ENCODE measurements at regions not wholly inside any gene's neighbourhood (a gene's known extent, or its start where the extent isn't known, plus 50 kb on each side); places are given as distances from the start of the nearest gene placed in this dataset.

DNA sequence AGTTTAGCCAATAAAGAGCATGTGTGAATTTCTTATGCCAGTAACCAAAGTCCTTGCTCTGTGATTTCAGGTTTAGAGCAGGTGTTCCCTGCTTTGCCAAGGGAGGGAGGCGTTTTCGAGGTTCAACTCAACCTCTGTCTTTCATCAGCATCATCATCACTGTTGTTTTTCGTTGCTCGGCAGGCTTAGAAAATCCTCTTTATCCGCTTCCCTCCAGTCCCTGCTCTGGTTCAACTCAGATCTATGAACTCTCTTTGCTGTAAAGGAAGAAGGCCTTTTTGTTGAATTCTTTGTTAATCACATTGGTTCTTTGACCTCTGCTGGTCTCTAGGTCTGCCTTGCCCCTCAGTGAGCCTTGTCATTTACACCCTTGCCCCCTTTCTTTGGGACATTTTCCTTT lies 243.9 kb upstream of the RBFOX1 start:
- TF ChIP-seq, protein P1, sequence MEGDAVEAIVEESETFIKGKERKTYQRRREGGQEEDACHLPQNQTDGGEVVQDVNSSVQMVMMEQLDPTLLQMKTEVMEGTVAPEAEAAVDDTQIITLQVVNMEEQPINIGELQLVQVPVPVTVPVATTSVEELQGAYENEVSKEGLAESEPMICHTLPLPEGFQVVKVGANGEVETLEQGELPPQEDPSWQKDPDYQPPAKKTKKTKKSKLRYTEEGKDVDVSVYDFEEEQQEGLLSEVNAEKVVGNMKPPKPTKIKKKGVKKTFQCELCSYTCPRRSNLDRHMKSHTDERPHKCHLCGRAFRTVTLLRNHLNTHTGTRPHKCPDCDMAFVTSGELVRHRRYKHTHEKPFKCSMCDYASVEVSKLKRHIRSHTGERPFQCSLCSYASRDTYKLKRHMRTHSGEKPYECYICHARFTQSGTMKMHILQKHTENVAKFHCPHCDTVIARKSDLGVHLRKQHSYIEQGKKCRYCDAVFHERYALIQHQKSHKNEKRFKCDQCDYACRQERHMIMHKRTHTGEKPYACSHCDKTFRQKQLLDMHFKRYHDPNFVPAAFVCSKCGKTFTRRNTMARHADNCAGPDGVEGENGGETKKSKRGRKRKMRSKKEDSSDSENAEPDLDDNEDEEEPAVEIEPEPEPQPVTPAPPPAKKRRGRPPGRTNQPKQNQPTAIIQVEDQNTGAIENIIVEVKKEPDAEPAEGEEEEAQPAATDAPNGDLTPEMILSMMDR (conservative IDR thresholded peaks at IDR 0.05; ENCODE audit: low read depth in 2 of 2), result no peak
- TF ChIP-seq EZH2 (IDR thresholded peaks at IDR 0.05; ENCODE audit: low read depth, unreplicated experiment) (no peak), CREB1 (CRISPR knock-in tag; IDR thresholded peaks at IDR 0.05; ENCODE audit: low read depth) (no peak), EZH2phosphoT487 (IDR thresholded peaks at IDR 0.05; ENCODE audit: unreplicated experiment) (no peak), POLR2AphosphoS5 (IDR thresholded peaks at IDR 0.05; ENCODE audit: low read depth) (no peak), NANOG (IDR thresholded peaks at IDR 0.05; ENCODE audit: borderline replicate concordance) (no peak), JUNB (IDR thresholded peaks at IDR 0.05; ENCODE audit: unreplicated experiment) (no peak), STAT1 (IDR thresholded peaks at IDR 0.05; ENCODE audit: unreplicated experiment) (no peak)
- TF ChIP-seq, protein P2, sequence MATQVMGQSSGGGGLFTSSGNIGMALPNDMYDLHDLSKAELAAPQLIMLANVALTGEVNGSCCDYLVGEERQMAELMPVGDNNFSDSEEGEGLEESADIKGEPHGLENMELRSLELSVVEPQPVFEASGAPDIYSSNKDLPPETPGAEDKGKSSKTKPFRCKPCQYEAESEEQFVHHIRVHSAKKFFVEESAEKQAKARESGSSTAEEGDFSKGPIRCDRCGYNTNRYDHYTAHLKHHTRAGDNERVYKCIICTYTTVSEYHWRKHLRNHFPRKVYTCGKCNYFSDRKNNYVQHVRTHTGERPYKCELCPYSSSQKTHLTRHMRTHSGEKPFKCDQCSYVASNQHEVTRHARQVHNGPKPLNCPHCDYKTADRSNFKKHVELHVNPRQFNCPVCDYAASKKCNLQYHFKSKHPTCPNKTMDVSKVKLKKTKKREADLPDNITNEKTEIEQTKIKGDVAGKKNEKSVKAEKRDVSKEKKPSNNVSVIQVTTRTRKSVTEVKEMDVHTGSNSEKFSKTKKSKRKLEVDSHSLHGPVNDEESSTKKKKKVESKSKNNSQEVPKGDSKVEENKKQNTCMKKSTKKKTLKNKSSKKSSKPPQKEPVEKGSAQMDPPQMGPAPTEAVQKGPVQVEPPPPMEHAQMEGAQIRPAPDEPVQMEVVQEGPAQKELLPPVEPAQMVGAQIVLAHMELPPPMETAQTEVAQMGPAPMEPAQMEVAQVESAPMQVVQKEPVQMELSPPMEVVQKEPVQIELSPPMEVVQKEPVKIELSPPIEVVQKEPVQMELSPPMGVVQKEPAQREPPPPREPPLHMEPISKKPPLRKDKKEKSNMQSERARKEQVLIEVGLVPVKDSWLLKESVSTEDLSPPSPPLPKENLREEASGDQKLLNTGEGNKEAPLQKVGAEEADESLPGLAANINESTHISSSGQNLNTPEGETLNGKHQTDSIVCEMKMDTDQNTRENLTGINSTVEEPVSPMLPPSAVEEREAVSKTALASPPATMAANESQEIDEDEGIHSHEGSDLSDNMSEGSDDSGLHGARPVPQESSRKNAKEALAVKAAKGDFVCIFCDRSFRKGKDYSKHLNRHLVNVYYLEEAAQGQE (IDR thresholded peaks at IDR 0.05; ENCODE audit: unreplicated experiment), result no peak
- TF ChIP-seq, protein P3, sequence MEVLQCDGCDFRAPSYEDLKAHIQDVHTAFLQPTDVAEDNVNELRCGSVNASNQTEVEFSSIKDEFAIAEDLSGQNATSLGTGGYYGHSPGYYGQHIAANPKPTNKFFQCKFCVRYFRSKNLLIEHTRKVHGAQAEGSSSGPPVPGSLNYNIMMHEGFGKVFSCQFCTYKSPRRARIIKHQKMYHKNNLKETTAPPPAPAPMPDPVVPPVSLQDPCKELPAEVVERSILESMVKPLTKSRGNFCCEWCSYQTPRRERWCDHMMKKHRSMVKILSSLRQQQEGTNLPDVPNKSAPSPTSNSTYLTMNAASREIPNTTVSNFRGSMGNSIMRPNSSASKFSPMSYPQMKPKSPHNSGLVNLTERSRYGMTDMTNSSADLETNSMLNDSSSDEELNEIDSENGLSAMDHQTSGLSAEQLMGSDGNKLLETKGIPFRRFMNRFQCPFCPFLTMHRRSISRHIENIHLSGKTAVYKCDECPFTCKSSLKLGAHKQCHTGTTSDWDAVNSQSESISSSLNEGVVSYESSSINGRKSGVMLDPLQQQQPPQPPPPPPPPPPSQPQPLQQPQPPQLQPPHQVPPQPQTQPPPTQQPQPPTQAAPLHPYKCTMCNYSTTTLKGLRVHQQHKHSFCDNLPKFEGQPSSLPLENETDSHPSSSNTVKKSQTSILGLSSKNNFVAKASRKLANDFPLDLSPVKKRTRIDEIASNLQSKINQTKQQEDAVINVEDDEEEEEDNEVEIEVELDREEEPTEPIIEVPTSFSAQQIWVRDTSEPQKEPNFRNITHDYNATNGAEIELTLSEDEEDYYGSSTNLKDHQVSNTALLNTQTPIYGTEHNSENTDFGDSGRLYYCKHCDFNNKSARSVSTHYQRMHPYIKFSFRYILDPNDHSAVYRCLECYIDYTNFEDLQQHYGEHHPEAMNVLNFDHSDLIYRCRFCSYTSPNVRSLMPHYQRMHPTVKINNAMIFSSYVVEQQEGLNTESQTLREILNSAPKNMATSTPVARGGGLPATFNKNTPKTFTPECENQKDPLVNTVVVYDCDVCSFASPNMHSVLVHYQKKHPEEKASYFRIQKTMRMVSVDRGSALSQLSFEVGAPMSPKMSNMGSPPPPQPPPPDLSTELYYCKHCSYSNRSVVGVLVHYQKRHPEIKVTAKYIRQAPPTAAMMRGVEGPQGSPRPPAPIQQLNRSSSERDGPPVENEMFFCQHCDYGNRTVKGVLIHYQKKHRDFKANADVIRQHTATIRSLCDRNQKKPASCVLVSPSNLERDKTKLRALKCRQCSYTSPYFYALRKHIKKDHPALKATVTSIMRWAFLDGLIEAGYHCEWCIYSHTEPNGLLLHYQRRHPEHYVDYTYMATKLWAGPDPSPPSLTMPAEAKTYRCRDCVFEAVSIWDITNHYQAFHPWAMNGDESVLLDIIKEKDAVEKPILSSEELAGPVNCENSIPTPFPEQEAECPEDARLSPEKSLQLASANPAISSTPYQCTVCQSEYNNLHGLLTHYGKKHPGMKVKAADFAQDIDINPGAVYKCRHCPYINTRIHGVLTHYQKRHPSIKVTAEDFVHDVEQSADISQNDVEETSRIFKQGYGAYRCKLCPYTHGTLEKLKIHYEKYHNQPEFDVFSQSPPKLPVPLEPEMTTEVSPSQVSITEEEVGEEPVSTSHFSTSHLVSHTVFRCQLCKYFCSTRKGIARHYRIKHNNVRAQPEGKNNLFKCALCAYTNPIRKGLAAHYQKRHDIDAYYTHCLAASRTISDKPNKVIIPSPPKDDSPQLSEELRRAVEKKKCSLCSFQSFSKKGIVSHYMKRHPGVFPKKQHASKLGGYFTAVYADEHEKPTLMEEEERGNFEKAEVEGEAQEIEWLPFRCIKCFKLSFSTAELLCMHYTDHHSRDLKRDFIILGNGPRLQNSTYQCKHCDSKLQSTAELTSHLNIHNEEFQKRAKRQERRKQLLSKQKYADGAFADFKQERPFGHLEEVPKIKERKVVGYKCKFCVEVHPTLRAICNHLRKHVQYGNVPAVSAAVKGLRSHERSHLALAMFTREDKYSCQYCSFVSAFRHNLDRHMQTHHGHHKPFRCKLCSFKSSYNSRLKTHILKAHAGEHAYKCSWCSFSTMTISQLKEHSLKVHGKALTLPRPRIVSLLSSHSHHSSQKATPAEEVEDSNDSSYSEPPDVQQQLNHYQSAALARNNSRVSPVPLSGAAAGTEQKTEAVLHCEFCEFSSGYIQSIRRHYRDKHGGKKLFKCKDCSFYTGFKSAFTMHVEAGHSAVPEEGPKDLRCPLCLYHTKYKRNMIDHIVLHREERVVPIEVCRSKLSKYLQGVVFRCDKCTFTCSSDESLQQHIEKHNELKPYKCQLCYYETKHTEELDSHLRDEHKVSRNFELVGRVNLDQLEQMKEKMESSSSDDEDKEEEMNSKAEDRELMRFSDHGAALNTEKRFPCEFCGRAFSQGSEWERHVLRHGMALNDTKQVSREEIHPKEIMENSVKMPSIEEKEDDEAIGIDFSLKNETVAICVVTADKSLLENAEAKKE (CRISPR knock-in tag; IDR thresholded peaks at IDR 0.05), result no peak
